Brain microvascular endothelial cell (primary cell): ENCODE measurements at regions not wholly inside any gene's neighbourhood (a gene's known extent, or its start where the extent isn't known, plus 50 kb on each side); places are given as distances from the start of the nearest gene placed in this dataset.

Experiments
- DNase-seq: peaks from one replicate; pipeline ENCODE4 v3.0.0-alpha.2; 2020
- H3K27ac ChIP-seq: fragments of 250-450 bp; sonication (Bioruptor Pico); 2 replicates; pipeline ENCODE4 v1.5.1; 2020; ENCODE audit warnings: mild to moderate bottlenecking, moderate library complexity
- H3K27me3 ChIP-seq: fragments of 250-450 bp; sonication (Bioruptor Pico); replicated peaks from 2 replicates; pipeline ENCODE4 v1.5.1; 2020; ENCODE audit warnings: mild to moderate bottlenecking
- H3K36me3 ChIP-seq: fragments of 250-450 bp; sonication (Bioruptor Pico); replicated peaks from 2 replicates; pipeline ENCODE4 v1.5.1; 2020; ENCODE audit warnings: mild to moderate bottlenecking
- H3K4me3 ChIP-seq: 2 replicates; pipeline ENCODE4 v1.5.1; 2011; ENCODE audit warnings: low read depth, mild to moderate bottlenecking, control low read depth, low read length, moderate library complexity
- in situ Hi-C: cut with HindIII; loops from 2 replicates; pipeline ENCODE4 v1.10.0; 2017; ENCODE audit warnings: low sequenced_read_pairs, low pct_ligation_motif_present
- TF ChIP-seq, protein P1 (sequence below): IDR thresholded peaks from 2 replicates; pipeline ENCODE4 v1.5.1; 2011; ENCODE audit warnings: low read depth, mild to moderate bottlenecking, moderate library complexity, low read length, control low read depth, inconsistent platforms; ENCODE audit errors: missing control alignments

DNA sequence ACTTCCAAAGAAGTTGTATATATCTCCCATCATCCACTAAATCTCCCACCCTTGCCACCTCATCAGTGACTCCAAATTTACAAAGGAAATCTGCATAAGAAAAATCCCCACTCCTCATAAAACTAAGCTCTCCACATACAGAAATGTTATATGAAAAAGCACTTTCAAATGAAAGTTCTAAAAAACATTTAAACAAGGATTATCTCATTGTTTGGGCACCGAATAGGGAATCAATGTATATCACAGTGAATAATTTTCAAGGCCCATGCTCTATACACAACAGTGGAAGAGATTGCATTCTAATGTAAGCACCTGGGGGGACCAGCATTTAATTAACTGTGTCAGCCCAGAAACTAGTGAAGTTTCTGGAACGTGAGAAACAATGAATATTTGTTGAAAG is 70.1 kb downstream of the OSR1 start:
- Histone ChIP-seq H3K27ac (no peak overlapping the region), H3K27me3 (no peaks in the 10 kb centered on the region), H3K36me3 (no peaks in the 10 kb centered on the region), H3K4me3 (no peak overlapping the region)
- in situ Hi-C loops, result no loop called here
- no peak for DNase-seq
- TF ChIP-seq, protein P1, sequence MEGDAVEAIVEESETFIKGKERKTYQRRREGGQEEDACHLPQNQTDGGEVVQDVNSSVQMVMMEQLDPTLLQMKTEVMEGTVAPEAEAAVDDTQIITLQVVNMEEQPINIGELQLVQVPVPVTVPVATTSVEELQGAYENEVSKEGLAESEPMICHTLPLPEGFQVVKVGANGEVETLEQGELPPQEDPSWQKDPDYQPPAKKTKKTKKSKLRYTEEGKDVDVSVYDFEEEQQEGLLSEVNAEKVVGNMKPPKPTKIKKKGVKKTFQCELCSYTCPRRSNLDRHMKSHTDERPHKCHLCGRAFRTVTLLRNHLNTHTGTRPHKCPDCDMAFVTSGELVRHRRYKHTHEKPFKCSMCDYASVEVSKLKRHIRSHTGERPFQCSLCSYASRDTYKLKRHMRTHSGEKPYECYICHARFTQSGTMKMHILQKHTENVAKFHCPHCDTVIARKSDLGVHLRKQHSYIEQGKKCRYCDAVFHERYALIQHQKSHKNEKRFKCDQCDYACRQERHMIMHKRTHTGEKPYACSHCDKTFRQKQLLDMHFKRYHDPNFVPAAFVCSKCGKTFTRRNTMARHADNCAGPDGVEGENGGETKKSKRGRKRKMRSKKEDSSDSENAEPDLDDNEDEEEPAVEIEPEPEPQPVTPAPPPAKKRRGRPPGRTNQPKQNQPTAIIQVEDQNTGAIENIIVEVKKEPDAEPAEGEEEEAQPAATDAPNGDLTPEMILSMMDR, result no peak

DNA sequence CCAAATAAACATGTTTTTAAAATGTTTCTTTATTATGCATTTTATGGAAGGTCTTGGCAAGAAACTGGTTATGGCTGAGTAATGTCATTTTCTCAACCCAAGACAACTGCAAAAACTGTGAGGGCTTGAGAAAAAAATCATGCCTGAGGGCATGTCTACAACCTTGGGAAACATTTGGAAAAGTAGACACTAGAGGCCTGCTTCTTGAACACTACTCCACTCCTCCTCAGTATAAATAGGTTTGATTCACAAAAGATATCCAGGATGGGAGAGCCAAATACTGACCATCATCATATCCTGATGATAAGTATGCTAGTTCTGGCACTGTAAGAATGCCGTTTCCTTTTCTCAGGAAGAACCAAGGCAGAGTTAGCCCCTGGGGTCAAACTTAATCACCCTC is 71.1 kb downstream of the OSR1 start:
- in situ Hi-C loops, result no loop called here
- no peak overlapping the region for H3K4me3 ChIP-seq
- H3K27me3 ChIP-seq, result no peaks in the 10 kb centered on the region
- DNase-seq, result no peak
- TF ChIP-seq, protein P1, result no peak
- no peak overlapping the region for H3K27ac ChIP-seq
- H3K36me3 ChIP-seq, result no peaks in the 10 kb centered on the region

DNA sequence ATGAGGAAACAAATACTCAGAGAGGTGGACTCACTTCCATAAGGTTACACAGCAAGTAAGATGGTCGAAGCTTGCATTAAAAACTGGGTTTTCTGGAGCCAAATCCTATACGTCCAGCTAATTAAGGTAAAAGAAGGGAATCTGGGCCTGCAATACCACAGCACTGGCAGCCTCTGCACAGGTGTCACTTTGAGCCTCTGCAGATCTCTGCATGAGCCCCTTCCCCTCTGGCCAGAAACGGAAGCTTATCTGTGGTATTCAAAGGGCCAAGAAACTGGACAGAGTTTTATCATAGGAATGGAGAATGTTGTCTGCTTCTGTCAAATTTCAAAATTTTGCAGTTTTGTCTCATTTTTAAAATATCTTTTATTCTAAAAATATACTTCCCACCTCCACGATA is 76.1 kb downstream of the OSR1 start:
- TF ChIP-seq, protein P1, result no peak
- Histone ChIP-seq H3K27me3 (no peaks in the 10 kb centered on the region), H3K36me3 (no peaks in the 10 kb centered on the region), H3K27ac (no peak overlapping the region), H3K4me3 (no peak overlapping the region)
- in situ Hi-C loops, result no loop called here
- no peak for DNase-seq

DNA sequence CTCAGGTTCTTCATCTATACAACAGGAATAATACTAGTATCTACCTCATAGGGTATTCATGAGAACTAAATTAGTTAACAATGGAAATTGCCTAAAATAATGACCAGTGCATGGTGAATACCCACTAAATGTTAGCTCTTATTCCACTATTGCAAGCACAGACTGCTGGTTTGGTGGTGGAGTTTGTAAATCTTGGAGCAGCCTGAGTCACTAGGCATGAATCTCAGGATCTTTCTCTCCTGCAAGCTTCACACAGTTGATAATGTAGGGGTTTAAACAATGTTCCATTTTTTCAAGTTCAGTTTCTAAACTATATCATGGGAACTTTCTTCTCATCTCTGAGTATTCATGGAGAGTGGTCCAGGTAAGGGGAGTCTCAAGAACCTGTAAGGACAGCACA is 84.0 kb downstream of the OSR1 start:
- Histone ChIP-seq H3K27me3 (no peaks in the 10 kb centered on the region), H3K27ac (no peak overlapping the region), H3K36me3 (no peaks in the 10 kb centered on the region), H3K4me3 (no peak overlapping the region)
- DNase-seq, result no peak
- TF ChIP-seq, protein P1, result no peak
- in situ Hi-C loops, result no loop called here

DNA sequence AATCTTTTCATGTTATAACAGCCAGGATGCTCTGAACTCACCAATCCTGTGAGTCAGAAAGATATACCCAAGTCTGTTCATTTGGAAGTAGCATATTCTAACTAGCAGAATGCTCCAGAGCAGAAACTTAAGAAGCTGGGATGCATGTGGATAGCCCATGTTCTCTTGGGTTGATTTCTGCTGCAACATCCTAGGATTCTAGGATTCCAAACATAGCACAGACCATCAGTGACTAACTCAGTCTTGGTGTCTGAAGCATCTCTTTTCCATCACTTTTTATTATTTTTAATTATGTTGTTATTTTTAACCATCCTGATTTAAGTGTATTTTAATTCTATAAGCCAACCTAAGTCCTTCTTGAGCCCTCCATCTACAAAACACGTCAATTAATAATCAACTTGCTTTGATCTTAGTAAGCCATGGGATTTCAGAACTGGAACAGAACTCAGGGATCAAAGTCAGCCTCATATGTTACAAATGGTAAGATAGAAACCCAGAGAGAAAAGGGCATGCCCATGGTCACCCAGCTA is 85.4 kb downstream of the OSR1 start:
- Histone ChIP-seq H3K27me3 (no peaks in the 10 kb centered on the region), H3K36me3 (no peaks in the 10 kb centered on the region), H3K27ac (no peak overlapping the region), H3K4me3 (no peak overlapping the region)
- in situ Hi-C loops, result no loop called here
- TF ChIP-seq, protein P1, result no peak
- DNase-seq, result no peak

DNA sequence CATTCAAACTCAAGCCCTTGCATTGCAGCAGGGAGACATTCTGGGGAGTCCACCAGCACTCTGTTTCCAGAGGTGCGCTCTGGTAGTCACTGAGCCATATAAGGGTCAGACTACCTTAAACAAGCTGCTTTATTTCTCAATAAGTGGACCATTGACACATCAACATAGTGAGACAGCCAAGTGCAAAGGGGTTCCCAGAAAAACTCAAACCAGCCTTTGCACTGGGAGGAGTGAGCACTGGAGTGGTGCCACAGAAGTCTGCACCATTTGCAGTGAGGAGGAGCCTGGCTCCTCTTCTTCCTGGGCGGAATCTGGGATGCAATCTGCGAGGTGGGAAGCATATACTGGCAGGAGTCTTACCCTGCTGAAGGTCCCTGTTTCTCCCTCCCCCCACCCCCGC is 86.4 kb downstream of the OSR1 start:
- in situ Hi-C loops, result no loop called here
- H3K36me3 ChIP-seq, result no peaks in the 10 kb centered on the region
- no peak overlapping the region for H3K27ac ChIP-seq
- no peaks in the 10 kb centered on the region for H3K27me3 ChIP-seq
- TF ChIP-seq, protein P1, result no peak
- DNase-seq, result no peak
- H3K4me3 ChIP-seq, result no peak overlapping the region
